Right hindlimb (tissue), 1 donor: ENCODE measurements at regions not wholly inside any gene's neighbourhood (a gene's known extent, or its start where the extent isn't known, plus 50 kb on each side); places are given as distances from the start of the nearest gene placed in this dataset.
"Not testable (repeated sequence)": the region's sequence is repeated elsewhere in the genome, so short reads cannot be mapped to it uniquely, and the experiment has no call there.

Source experiments
- DNase-seq: peaks from one replicate; pipeline ENCODE4 v3.0.0-alpha.2; 2018

DNA sequence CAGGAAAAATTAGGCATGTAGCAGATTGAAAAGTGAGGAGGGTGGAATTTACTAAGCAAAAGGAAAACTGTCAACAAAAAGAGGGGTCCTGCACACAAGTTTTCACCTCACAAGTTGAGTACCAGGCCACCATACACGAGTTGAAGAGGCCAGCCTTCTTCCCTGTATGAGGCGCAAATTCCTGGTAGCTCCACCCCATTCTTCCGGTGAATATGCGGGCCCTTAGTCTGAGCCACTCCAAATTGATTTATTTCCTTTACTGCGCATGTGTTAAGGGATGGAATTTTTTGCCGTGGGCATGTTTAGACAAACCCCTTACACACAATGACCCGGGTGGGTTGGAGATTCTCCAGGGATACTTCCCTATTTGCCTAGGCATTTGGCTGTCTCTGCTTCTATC lies 942.1 kb upstream of the GRIA3 start:
- DNase-seq = no peak

DNA sequence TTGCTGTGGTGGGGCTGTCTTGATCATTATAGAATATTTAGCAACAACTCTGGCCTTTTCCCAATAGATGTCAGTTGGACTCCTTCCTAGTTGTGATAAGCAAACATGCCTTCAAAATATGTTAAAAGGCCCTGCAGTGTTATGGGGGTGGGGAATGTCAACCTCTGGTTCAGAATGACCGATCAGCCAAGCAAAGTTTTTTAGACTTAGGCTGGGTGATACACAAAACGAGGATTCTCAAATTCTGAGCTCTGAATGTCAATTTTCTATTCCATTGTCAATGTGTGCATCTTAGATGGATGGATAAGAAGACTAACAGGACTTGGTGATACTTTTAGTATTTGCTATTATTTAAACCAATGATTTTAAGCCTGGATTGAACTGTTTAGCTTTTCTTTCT lies 940.0 kb upstream of the GRIA3 start:
- no peak for DNase-seq

DNA sequence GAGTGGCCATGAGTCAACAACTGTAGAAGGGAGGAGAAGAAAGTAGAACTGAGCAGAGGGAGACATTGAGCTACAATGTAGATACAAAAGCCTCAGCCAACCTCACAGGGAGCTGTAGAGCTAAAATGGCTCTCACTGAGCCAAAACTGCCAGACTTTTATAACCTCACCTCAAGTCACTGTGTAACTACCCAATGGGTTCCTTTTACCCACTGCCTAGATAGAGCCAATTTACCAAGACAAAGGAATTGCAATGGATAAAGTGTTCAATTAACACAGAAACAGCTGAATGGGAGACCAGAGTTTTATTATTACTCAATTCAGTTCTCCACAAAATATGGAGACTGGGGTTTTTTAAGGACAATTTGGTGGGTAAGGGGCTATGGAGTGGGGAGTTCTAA lies 938.9 kb upstream of the GRIA3 start:
- DNase-seq = no peak

DNA sequence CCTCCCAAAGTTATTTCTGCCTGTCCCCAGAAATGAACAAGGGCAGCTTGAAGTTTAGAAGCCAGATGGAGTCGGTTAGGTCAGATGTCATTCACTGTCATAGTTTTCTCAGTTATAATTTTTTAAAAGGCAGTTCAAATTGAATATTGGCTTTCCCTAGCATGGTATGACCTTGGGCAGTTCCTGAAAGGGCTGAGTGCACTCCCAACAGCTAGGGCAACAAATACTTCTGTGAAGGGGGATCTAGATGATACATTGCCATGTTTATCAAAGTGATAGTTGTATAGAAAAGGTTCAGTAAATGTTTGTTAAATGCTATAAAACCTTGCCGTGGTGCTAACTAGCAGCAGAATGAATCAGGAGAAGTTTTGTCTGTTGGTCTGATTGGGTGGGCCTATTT lies 938.1 kb upstream of the GRIA3 start:
- DNase-seq = no peak

DNA sequence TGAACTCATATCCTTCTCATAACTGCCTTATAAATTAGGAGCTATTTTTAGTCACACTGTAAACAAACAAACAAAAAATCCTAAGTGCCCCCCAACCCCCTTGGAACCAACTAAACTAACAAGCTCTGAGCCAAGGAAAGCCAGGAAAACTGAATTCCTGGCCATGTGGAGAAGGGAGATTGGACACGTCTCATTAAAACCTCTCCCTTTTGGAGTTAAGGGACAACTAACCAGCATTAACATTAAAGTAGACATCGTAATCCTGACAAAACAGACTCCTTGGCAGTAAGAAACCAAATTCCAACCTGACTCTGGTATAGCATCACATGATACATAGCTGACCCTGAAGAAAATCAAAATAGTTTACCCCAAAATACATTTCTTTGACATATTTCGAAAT lies 937.1 kb upstream of the GRIA3 start:
- no peak for DNase-seq

- DNase-seq = no peak
Measured at GRCh38 chrX:122248681-122249080, 935.4 kb upstream of the GRIA3 start.

DNA sequence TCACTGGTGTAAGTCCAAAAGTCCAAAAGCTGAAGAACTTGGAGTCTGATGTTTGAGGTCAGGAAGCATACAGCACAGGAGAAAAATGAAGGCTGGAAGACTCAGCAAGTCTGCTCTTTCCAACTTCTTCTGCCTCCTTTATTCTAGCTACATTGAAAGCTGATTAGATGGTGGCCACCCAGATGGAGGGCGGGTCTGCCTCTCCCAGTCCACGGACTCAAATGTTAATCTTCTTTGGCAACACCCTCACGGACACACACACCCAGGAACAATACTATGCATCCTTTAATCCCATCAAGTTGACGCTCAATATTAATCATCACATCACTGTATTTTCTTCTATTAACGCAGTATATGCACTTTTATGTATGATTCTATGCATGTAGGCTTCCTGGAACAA lies 931.6 kb upstream of the GRIA3 start:
- no peak for DNase-seq

DNA sequence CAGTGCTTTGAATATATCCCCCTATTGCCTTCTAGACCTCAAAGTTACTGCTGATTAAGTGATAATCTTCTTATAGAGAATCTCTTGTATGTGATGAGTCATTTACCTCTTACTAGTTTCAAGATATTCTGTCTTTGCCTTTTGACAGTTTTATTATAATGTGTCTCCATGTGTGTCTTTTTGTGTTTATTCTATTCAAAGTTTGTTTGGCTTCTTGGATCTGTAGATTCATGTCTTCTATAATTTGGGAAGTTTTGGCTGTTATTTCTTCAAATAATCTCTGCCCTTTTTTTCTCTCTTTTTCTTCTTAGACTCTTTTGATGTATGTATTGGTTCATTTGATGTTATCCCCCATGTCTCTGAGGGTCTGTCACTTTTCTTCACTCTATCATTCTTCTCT lies 915.7 kb upstream of the GRIA3 start:
- no peak for DNase-seq

GRCh38 chrX:122269243-122269781 lies 914.8 kb upstream of the GRIA3 start:
- DNase-seq = no peak

DNA sequence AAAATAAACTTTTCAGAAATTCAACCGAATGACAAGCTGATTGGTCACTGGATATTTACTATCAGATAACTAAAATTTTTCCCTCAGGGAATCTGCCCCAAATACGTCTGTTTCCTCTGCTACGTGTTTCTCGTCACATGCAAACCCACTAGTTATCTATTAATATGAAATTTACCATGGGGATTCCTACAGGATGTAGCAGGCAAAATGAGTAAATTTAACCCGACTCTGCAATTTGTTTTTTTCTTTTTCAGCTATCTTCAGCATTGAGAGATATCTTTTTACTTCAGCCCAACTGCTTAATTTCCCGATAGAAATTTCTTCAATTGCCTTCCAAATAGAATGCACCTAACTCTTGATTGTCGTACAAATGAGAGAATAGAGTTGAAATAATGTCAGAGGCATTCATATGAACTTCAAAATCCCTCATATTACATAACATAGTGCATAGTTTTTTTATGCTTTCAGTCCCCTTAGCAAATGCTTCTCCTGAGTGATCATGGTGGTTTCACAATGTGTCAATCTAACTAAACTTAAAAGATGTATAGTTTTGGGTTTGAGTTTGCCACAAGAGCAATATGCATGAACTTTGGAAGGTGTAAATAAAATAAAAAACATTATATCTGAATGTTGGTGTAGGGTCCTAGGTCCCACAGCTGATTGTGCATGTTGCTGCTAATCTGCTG lies 913.1 kb upstream of the GRIA3 start:
- DNase-seq = no peak

DNA sequence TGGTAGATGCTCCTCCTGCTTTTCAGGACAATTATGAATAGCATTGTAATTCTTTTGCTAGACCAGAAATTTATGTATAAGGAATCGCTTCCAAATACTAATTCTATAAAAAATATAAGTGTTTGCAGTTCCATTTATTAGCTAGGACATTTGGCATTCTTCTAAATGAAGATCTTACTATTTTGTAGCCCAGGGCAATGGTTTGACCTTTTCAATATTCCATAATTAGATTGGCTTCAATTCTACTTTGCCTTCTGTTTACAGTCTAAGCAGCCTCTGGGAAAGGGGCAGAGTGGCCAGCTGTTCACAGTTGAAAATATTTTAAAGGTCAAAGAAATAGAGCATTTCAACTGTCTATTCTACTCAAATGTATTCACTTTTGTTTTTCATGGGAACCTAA lies 912.1 kb upstream of the GRIA3 start:
- no peak for DNase-seq

- no peak for DNase-seq
Measured at GRCh38 chrX:122279746-122280145, 904.3 kb upstream of the GRIA3 start.

DNA sequence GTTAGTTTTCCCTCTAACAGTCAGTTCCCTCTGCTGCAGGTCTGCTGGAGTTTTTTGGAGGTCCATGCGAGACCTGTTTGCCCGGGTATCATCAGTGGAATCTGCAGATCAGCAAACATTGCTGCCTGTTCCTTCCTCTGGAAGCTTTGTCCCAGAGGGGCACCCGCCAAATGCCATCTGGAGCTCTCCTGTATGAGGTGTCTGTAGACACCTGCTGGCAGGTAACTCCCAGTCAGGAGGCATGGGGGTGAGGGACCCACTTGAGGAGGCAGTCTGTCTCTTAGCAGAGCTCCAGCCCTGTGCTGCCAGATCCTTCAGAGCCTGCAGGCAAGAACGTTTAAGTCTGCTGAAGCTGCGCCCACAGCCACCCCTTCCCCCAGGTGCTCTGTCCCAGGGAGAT lies 884.3 kb upstream of the GRIA3 start:
- DNase-seq = not testable (repeated sequence)

DNA sequence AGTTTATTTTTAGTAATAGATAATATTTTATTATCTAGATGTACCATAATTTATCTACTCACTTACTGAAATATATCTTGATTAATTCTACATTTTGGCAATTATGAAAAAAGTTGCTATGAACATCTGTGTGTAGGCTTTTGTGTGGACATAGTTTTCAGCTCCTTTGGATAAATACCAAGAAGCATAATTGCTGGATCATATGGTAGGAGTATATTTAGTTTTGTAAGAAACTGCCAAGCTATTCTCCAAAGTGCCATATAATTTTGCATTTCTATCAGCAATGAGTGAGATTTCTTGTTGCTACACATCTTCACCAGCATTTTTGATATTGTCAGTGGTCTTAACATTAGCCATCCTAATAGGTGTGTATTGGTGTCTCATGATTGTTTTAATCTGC lies 882.6 kb upstream of the GRIA3 start:
- no peak for DNase-seq

DNA sequence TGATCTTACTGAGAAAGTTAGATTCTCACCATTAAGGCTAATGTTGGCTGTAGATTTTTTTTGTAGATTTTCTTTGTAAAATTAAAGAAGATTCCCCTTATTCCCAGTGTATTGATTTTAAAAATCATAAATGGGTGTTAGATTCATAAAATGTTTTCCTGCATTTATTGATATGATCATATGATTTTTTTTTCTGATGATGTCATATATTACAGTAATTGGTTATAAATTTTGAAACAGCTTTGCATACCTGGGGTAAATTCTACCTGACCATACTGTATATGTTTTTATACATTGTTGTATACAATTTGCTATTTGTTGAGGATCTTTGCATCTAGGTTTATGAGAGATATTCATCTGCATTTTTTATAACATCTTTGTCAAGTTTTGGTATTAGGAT lies 880.3 kb upstream of the GRIA3 start:
- no peak for DNase-seq

DNA sequence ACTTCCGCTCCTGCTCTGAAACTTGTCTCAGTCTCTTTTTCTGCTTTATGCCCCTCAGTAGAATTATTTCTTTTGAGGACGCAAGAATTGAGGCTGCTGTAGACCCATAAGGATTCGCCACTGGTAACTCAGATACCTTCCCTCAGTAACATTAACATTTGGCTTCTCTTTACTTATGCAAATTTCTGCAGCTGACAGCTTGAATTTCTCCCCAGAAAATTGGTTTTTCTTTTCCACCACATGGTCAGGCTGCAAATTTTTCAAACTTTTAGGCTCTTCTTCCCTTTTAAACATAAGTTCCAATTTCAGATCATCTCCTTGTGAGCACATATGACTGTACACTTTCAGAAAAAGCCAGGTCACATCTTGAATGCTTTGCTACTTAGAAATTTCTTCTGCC lies 839.3 kb upstream of the GRIA3 start:
- no peak for DNase-seq

DNA sequence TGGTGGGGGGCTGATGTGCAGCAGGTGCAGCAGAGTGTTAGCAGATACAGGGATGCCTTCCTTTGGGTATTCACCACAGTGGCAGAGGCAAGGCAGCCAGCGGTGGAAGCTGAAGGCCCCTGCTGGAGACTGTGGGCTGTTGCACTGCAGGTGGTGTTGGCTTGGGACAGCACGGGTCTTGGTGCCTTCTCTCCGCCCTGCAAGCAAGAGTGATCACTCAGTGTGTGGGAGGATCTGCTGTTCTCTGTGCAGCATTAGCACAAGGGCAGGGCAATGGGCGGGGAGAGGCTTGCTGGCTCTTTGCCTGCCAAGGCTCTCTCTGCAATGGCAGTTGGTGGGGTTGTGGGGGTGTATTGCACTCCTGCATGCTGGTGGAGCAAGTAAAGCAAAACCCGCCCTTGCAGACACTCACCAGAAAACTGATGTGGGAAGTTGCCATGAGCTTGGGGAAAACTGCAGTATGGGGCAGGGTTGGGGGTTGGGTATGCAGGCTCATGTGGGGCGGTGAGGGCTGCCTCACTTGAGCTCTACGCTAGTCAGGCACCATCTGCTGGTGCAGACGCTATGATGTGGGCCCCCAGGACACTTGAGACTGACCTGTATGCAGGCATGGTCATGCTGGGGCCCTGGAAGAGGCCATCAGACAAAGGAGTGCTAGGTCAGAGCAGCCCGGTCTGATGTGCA lies 820.8 kb upstream of the GRIA3 start:
- DNase-seq = no peak

DNA sequence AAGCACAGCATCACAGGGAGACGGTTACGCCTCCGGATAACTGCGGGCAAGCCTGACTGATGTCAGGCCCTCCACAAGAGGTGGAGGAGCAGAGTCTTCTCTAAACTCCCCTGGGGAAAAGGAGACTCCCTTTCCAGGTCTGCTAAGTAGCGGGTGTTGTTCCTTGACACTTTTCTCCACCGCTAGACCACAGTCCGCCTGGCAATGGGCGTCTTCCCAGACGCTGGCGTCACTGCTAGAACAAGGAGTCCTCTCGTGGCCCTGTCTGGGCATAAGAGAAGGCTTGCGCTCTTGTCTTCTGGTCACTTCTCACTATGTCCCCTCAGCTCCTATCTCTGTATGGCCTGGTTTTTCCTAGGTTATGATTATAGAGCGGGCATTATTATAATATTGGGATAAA lies 808.5 kb upstream of the GRIA3 start:
- not testable (repeated sequence) for DNase-seq

- no peak for DNase-seq
Measured at GRCh38 chrX:122389005-122389404, 795.1 kb upstream of the GRIA3 start.

- no peak for DNase-seq
Measured at GRCh38 chrX:122418758-122419157, 765.3 kb upstream of the GRIA3 start.

- DNase-seq = no peak
Measured at GRCh38 chrX:122421434-122422121, 762.5 kb upstream of the GRIA3 start.

- no peak for DNase-seq
Measured at GRCh38 chrX:122422547-122422946, 761.5 kb upstream of the GRIA3 start.

DNA sequence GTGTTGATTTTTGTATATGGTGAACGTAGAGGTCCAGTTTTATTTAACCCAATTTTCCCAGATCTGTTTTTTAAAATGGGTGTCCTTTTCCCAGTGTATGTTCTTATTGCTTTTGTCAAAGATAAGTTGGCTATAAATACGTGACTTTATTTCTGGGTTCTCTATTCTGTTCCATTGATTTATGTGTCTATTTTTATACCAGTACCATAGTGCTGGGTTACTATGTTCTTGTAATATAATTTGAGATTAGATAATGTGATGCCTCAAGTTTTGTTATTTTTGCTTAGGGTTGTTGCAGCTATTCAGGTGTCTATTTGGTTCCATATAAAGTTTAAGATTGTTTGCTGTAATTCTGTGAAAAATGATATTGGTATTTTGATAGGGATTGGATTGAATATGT lies 749.1 kb upstream of the GRIA3 start:
- DNase-seq = no peak

- no peak for DNase-seq
Measured at GRCh38 chrX:122439831-122440230, 744.2 kb upstream of the GRIA3 start.
